Thoracic aorta (tissue), 2 donors: ENCODE measurements at regions not wholly inside any gene's neighbourhood (a gene's known extent, or its start where the extent isn't known, plus 50 kb on each side); places are given as distances from the start of the nearest gene placed in this dataset.
"Not testable (repeated sequence)": the region's sequence is repeated elsewhere in the genome, so short reads cannot be mapped to it uniquely, and the experiment has no call there.

ENCODE experiments used
- ATAC-seq: fragments of 150-250 bp; one replicate; pipeline ENCODE4 v1.8.0; 2017; ENCODE audit warnings: low read depth; ENCODE audit not compliant: insufficient number of reproducible peaks, low FRiP score
- DNase-seq: peaks from one replicate; pipeline ENCODE4 v3.0.0-alpha.2; 2020; ENCODE audit warnings: low spot score
- H3K27ac ChIP-seq, 2 donors: fragments of 200-600 bp; sonication (generic); 1 replicate in 1 of 2; 2 replicates in 1 of 2; pipeline ENCODE4 v1.5.1; 2016; ENCODE audit warnings: mild to moderate bottlenecking in 2 of 2, moderate library complexity in 2 of 2
- H3K27me3 ChIP-seq: fragments of 200-600 bp; sonication (generic); replicated peaks from 2 replicates; pipeline ENCODE4 v1.6.0; 2016; ENCODE audit warnings: mild to moderate bottlenecking; ENCODE audit not compliant: insufficient read depth
- H3K36me3 ChIP-seq: fragments of 200-600 bp; sonication (generic); one replicate; pipeline ENCODE4 v1.5.1; 2016
- H3K4me1 ChIP-seq, 2 donors: fragments of 200-600 bp; sonication (generic); 1 replicate in 1 of 2; 2 replicates in 1 of 2; pipeline versions ENCODE4 v1.5.1 to v1.6.0; 2016; ENCODE audit warnings: low read depth in 2 of 2, mild to moderate bottlenecking in 1 of 2; ENCODE audit not compliant: control insufficient read depth in 1 of 2
- H3K4me3 ChIP-seq: fragments of 200-600 bp; sonication (generic); 2 replicates; pipeline ENCODE4 v1.5.1; 2016; ENCODE audit warnings: mild to moderate bottlenecking
- H3K9me3 ChIP-seq: fragments of 200-600 bp; sonication (generic); 2 replicates; pipeline ENCODE4 v1.5.1; 2016
- TF ChIP-seq, protein P1 (sequence below): fragments of 200-600 bp; sonication (generic); IDR thresholded peaks from one replicate; pipeline ENCODE4 v1.5.1; 2019; ENCODE audit warnings: antibody characterized with exemption

GRCh38 chr11:134941326-134941725 lies 529.3 kb upstream of the B3GAT1 start:
- H3K9me3 ChIP-seq = no peaks in the 10 kb centered on the region
- no peaks in the 10 kb centered on the region for H3K36me3 ChIP-seq
- no peaks in the 10 kb centered on the region for H3K4me1 ChIP-seq
- DNase-seq (no peak), ATAC-seq (no peak)
- TF ChIP-seq, protein P1, sequence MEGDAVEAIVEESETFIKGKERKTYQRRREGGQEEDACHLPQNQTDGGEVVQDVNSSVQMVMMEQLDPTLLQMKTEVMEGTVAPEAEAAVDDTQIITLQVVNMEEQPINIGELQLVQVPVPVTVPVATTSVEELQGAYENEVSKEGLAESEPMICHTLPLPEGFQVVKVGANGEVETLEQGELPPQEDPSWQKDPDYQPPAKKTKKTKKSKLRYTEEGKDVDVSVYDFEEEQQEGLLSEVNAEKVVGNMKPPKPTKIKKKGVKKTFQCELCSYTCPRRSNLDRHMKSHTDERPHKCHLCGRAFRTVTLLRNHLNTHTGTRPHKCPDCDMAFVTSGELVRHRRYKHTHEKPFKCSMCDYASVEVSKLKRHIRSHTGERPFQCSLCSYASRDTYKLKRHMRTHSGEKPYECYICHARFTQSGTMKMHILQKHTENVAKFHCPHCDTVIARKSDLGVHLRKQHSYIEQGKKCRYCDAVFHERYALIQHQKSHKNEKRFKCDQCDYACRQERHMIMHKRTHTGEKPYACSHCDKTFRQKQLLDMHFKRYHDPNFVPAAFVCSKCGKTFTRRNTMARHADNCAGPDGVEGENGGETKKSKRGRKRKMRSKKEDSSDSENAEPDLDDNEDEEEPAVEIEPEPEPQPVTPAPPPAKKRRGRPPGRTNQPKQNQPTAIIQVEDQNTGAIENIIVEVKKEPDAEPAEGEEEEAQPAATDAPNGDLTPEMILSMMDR = no peak
- no peak overlapping the region for H3K4me3 ChIP-seq
- no peaks in the 10 kb centered on the region for H3K27me3 ChIP-seq
- no peak overlapping the region for H3K27ac ChIP-seq

DNA sequence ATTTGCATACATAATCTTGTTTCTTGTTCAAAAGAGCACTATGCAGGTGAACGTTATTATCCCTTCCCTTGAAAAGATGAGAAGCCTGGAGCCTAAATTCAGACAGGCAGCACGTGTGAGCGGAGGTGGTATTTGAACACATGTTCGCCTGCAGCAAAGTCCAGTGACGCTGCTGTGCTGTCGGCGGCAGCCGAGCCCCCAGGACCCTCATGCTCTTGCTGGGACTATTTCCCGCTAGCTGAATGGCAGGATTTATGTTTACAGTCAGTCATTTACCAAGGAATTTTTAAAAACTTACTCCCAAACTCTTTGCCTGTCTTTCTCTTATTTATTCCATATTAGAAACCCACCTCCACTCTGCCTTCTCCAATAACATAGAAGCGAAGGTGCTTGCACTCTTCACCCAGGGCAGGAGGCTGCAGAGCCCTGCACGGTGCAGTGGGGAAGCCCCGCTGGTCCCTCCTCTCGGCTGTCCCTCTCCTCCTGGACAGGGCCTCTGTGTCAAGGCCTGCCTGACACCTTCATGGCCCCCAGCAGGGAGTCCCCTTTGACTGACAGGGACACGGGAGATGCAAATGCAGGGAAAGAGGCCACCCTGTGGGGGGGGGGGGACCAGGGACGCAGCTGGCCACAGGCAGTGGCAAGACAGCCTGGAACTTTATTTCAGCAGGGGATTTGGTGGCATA lies 528.5 kb upstream of the B3GAT1 start:
- H3K4me1 ChIP-seq = no peaks in the 10 kb centered on the region
- no peak overlapping the region for H3K4me3 ChIP-seq
- H3K36me3 ChIP-seq = no peaks in the 10 kb centered on the region
- no peak for DNase-seq
- no peaks in the 10 kb centered on the region for H3K9me3 ChIP-seq
- TF ChIP-seq, protein P1 = no peak
- H3K27ac ChIP-seq = no peak overlapping the region
- no peaks in the 10 kb centered on the region for H3K27me3 ChIP-seq
- no peak for ATAC-seq

- no peak overlapping the region for H3K4me3 ChIP-seq
- TF ChIP-seq, protein P1 = no peak
- DNase-seq (no peak), ATAC-seq (no peak)
- H3K27me3 ChIP-seq = no peaks in the 10 kb centered on the region
- no peaks in the 10 kb centered on the region for H3K9me3 ChIP-seq
- no peaks in the 10 kb centered on the region for H3K36me3 ChIP-seq
- H3K27ac ChIP-seq = no peak overlapping the region
- no peaks in the 10 kb centered on the region for H3K4me1 ChIP-seq
Measured at GRCh38 chr11:134939905-134940304, 527.9 kb upstream of the B3GAT1 start.

GRCh38 chr11:134939031-134939430 lies 527.0 kb upstream of the B3GAT1 start:
- H3K4me1 ChIP-seq = no peaks in the 10 kb centered on the region
- H3K27ac ChIP-seq = no peak overlapping the region
- no peaks in the 10 kb centered on the region for H3K27me3 ChIP-seq
- H3K4me3 ChIP-seq = no peak overlapping the region
- no peaks in the 10 kb centered on the region for H3K36me3 ChIP-seq
- H3K9me3 ChIP-seq = no peaks in the 10 kb centered on the region
- TF ChIP-seq, protein P1 = no peak
- no peak for ATAC-seq
- no peak for DNase-seq

- Histone ChIP-seq H3K9me3 (no peaks in the 10 kb centered on the region), H3K27ac (no peak overlapping the region), H3K4me1 (no peaks in the 10 kb centered on the region), H3K4me3 (no peak overlapping the region), H3K27me3 (no peaks in the 10 kb centered on the region), H3K36me3 (no peaks in the 10 kb centered on the region)
- TF ChIP-seq, protein P1 = no peak
- no peak for ATAC-seq
- DNase-seq = no peak
Measured at GRCh38 chr11:134938212-134938611, 526.2 kb upstream of the B3GAT1 start.

DNA sequence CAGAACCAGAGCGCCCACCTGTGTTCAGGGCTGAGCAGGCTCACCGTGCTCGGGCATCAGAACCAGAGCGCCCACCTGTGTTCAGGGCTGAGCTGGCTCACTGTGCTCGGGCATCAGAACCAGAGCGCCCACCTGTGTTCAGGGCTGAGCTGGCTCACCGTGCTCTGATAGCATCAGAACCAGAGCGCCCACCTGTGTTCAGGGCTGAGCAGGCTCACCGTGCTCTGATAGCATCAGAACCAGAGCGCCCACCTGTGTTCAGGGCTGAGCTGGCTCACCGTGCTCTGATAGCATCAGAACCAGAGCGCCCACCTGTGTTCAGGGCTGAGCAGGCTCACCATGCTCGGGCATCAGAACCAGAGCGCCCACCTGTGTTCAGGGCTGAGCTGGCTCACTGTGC lies 525.2 kb upstream of the B3GAT1 start:
- DNase-seq, H3K27me3 ChIP-seq, H3K4me3 ChIP-seq, H3K4me1 ChIP-seq, H3K27ac ChIP-seq, H3K36me3 ChIP-seq, H3K9me3 ChIP-seq, ATAC-seq: not testable (repeated sequence)
